H1 (cell line): ENCODE measurements at regions not wholly inside any gene's neighbourhood (a gene's known extent, or its start where the extent isn't known, plus 50 kb on each side); places are given as distances from the start of the nearest gene placed in this dataset.

Experiments
- BCL11A ChIP-seq, 2 experiments: IDR thresholded peaks; one replicate each; pipeline ENCODE4 v1.6.1; 2011; ENCODE audit warnings: low read depth in 2 of 2, low read length in 2 of 2, mild to moderate bottlenecking in 2 of 2
- EP300 ChIP-seq, 2 experiments: IDR thresholded peaks; 1 replicate in 1 of 2; 2 replicates in 1 of 2; pipeline ENCODE4 v1.6.1; 2011 to 2012; ENCODE audit warnings: low read depth in 2 of 2, low read length in 2 of 2, mild to moderate bottlenecking in 2 of 2, borderline replicate concordance in 1 of 2, inconsistent platforms in 1 of 2, moderate library complexity in 1 of 2
- PHF8 ChIP-seq: fragments of 200-600 bp; sonication (generic); conservative IDR thresholded peaks from 2 replicates; pipeline ENCODE4 v1.7.1; 2012; ENCODE audit warnings: low read depth, mild to moderate bottlenecking, inconsistent platforms, low read length, moderate library complexity
- POLR2A ChIP-seq, 2 experiments: IDR thresholded peaks; 1 replicate in 1 of 2; 2 replicates in 1 of 2; pipeline ENCODE4 v1.6.1; 2011; ENCODE audit warnings: low read depth in 2 of 2, low read length in 2 of 2, mild to moderate bottlenecking in 2 of 2; ENCODE audit errors: control extremely low read depth in 1 of 2
- SP1 ChIP-seq: IDR thresholded peaks from 2 replicates; pipeline ENCODE4 v1.6.1; 2011; ENCODE audit warnings: low read depth, low read length
- TEAD4 ChIP-seq: IDR thresholded peaks from 2 replicates; pipeline ENCODE4 v1.6.1; 2012; ENCODE audit warnings: low read depth, low read length, inconsistent platforms, mixed read lengths
- TF ChIP-seq, protein P1 (sequence below), 3 experiments: IDR thresholded peaks; 1 replicate in 2 of 3; 2 replicates in 1 of 3; pipeline versions ENCODE4 v1.5.1 to v1.6.1; 2011; ENCODE audit warnings: low read length in 3 of 3, mild to moderate bottlenecking in 3 of 3, inconsistent platforms in 2 of 3, low read depth in 1 of 3, moderate library complexity in 1 of 3; ENCODE audit not compliant: insufficient read depth in 1 of 3; ENCODE audit errors: control extremely low read depth in 1 of 3

DNA sequence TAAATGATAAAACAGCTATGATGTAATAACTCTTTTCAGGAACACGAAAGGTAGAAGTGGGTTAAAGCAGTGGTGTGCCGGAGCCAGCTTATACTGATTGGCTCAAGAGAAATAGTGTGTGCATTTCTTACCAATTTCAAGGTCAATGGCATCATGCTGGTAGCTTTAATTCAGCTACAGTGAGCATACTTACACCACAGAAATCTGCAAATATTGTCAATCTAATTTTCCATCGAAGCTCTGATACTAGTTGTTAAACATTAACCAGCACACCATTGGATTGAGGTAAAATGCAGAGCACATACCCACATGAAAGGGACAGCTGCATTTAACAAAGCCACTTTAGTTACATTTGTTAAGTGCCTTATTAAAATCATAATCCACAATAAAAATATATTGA is 225.7 kb downstream of the KCNC2 start:
- TF ChIP-seq BCL11A (IDR thresholded peaks at IDR 0.05; ENCODE audit: low read depth in 2 of 2, low read length in 2 of 2): no peak
- TF ChIP-seq, protein P1, sequence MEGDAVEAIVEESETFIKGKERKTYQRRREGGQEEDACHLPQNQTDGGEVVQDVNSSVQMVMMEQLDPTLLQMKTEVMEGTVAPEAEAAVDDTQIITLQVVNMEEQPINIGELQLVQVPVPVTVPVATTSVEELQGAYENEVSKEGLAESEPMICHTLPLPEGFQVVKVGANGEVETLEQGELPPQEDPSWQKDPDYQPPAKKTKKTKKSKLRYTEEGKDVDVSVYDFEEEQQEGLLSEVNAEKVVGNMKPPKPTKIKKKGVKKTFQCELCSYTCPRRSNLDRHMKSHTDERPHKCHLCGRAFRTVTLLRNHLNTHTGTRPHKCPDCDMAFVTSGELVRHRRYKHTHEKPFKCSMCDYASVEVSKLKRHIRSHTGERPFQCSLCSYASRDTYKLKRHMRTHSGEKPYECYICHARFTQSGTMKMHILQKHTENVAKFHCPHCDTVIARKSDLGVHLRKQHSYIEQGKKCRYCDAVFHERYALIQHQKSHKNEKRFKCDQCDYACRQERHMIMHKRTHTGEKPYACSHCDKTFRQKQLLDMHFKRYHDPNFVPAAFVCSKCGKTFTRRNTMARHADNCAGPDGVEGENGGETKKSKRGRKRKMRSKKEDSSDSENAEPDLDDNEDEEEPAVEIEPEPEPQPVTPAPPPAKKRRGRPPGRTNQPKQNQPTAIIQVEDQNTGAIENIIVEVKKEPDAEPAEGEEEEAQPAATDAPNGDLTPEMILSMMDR (IDR thresholded peaks at IDR 0.05; ENCODE audit: control extremely low read depth in 1 of 3, insufficient read depth in 1 of 3, low read depth in 1 of 3, low read length in 3 of 3): no peak
- no peak for TF ChIP-seq POLR2A (IDR thresholded peaks at IDR 0.05; ENCODE audit: control extremely low read depth in 1 of 2, low read depth in 2 of 2, low read length in 2 of 2)
- TF ChIP-seq EP300 (IDR thresholded peaks at IDR 0.05; ENCODE audit: borderline replicate concordance in 1 of 2, low read depth in 2 of 2, low read length in 2 of 2): no peak
- TF ChIP-seq PHF8: no peak
- TF ChIP-seq TEAD4: no peak
- TF ChIP-seq SP1: no peak
